NCI-H1105 (cell line): ENCODE measurements at regions not wholly inside any gene's neighbourhood (a gene's known extent, or its start where the extent isn't known, plus 50 kb on each side); places are given as distances from the start of the nearest gene placed in this dataset.
A peak's percentile ranks its signal among the peaks of the same experiment; 100 is the strongest.
"Not testable (repeated sequence)": the region's sequence is repeated elsewhere in the genome, so short reads cannot be mapped to it uniquely, and the experiment has no call there.

Experiments used
- DNase-seq: peaks from one replicate; lab custom pipeline; 2025; lab: John Stamatoyannopoulos, UW

DNA sequence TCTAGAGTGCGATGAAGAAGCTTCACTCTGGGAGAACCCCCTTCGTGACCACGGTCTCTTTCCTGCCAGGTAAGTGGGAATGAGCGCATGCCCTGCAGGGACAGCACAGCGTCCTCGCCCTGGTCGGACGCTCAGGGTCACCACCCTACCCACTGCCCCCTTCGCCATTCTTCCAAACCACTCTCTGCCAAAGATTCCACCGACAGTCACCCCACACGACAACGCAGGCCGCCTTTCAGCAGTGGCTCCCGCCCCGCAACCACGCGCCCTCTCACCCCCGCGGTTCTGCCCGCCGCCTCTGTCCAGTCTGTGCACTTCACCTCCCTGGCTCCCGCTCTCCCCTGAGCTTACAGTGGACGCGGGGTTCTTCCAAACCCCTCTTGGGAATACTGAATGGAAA, 82.3 kb upstream of the FCGR1A start:
- not testable (repeated sequence) for DNase-seq

DNA sequence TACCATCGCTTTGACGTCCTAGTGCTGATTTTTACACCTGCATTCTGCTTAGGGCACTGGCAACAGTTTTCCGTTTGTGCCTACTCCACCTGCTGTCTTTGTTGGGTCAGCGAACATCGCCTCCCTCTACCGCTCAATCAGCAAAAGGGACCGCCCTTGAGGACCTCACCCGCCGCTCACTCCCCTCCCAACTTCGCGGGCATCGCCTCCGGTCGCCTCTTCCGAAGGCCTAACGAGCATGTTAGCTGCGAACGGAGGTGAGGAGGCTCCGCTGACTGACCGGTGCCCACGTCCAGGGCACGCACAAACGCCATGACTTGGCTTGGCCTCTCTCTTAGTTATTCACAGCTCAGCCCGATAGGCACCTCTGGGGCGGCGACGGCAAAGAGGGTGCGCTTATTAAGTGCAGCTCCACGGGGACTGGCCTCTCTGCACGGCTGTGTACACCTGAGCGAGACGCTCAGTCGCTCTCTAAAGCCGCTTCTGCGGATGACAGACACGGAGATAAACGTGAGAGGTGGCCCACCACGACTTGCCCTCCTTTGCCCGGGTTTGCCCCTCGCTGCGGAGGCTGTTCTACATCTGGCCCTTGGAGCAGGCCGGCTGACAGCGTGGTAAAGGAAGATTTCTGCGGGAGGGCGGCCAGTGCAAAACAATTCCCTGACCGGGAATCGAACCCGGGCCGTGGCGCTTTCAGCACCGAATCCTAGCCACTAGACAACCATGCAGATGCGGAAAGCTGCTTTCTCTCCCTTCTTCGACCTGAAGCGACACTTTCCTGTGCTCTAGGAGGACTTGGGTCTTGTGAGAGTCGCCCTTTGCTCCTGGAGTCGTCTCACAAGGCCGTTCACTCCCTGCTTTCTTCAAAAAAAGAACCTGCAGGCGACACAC, 81.6 kb upstream of the FCGR1A start:
- not testable (repeated sequence) for DNase-seq

DNA sequence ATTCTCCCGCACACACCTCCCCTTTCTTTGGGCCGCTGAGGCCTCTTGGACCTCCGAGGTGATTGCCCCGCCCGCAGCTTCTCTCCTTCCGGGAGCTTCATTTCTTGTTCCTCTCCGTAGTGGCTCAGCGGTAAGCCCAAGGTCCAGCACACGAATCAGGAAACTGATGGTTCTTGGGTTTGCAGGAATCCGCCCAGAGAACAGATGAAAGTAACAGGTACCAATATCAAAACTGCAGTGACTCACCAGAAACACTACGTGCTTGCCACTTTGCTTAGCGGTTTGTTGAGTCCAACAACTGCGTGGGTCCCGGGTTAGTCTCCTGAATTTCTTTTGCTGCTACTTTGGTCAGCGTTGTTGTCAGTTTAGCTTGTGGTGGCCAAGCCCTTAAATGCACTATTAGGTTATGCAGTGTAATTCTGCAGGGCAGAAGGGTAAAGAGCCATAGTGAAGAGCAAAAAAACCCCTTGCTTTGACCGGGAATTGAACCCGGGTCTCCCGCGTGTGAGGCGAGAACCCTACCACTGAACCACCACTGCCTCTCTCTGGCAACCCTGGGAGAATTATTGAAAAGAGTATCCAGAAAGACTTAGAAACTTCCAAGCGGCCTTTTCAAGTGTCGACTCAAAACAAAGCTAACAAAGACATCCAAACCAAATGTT, 74.2 kb upstream of the FCGR1A start:
- DNase-seq: peak; percentile 37

DNA sequence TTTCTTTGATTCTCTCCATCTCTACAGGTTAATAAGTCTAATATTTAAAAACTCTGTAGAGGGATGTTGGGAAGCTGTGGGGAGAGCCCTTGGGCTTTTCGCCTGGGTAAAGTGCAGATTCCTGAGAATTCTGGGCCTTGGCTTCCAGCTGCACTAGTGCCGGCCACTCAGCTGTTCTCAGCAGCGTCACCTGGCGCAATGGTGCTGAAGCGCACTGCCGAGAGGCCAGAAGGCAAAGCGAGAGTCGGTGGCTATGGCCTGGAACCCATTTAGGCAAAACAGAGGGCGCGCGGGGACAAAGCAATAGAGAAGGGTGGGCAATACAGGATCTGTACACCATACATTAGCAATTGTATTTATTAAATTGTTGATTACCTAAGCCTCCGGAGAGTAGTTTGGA, 70.8 kb upstream of the FCGR1A start:
- DNase-seq: not testable (repeated sequence)

DNA sequence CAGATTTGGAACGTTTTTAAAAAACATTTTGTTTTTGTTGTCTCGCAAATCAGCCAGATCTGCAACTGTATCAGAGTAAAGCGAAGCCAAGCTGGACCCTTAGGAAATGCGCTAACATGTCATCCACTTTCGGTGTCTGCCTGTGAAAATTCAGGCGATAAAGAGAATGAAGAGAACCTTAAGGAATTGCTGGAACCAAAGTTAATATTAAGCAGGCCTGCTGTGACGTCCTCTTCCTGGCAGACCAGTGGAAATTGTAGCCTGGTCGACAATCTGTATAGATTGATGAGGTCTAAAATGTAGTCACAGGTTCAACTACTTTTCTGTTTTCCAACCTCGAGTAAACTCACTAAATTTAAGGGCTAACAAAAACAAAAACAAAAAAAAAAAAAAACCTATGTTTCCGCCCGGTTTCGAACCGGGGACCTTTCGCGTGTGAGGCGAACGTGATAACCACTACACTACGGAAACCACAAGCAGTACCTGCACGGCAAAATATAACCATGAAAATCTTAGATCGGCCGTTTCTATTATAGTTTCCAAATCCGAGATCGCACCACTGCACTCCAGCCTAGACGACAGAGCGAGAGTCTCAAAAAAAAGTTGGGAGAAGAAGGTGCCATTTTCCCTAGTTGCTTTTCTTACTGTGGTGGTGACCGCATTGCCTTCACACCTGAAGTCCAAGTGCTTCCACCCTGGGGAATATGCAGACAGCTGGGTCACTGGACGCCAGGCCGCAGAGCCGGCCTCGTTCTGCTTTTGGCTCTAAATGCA, 70.2 kb upstream of the FCGR1A start:
- DNase-seq: peak; percentile 23

DNA sequence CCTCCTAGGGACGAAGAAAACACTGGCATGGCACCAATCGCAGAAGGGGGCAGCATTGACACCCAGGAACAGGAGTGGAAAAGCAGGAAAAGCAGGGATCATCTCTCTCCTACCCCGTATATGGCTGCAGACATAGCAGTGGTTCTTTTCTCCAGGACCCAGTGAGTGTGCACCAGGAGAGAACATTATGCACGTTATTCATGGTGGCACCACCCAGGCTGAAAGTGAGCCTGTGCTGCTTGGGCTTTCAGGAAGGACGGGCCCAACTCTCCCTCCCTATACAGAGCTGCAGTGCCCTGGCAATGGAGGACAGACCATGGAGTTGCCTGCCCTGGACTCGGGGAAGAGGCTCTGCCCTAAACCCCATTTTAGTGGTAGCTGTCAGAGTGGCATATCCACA, 69.0 kb upstream of the FCGR1A start:
- not testable (repeated sequence) for DNase-seq

DNA sequence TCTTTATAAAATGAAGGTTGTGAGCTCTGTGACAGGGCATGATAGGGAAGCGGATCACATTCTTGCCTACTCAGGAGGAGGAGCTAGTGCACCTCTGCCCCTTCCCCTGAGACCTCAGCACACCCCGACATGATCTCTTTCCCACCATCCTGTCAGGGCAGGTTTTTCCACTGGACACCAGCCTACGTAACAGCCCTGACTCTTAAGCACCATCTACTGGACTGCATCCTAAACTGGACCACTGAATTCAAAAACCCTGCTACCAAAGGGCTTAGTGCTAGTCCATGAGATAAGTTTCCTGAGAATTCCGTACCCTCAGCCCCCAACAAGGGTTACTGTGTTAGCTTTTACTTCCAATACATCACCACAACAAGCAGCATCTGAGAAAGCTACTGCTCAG, 68.5 kb upstream of the FCGR1A start:
- not testable (repeated sequence) for DNase-seq

DNA sequence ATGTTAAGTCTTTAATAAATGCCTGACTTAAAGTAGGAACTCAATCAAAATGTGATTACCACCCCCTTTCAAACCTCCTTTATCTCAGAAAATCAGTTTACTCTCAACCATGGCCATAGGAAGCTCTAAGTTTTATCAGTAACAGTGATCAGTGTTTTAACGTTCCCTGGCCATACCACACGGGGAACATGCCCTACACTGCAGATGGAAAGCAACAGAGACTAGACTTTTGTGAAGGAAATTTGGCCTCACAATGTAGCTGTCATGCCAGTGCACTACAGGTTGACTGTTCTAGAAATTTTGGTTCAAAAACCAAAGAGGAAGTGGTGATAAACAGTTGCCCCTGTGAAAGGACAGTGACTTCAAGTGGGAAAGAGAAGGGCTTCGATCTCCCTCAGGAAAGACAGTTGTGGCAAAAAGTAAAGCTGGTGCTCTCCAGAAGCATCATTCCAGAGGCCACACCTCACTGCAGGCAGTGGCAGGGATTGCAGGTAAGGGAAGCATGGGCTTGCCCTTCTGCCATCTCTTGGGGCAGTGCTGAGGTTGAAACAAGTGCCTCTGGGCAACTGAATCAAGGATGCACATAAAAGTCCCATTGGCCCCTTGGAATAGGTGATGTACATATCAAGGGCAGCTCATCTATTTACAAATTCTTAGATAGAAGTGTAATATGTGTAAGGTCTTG, 57.7 kb upstream of the FCGR1A start:
- not testable (repeated sequence) for DNase-seq

DNA sequence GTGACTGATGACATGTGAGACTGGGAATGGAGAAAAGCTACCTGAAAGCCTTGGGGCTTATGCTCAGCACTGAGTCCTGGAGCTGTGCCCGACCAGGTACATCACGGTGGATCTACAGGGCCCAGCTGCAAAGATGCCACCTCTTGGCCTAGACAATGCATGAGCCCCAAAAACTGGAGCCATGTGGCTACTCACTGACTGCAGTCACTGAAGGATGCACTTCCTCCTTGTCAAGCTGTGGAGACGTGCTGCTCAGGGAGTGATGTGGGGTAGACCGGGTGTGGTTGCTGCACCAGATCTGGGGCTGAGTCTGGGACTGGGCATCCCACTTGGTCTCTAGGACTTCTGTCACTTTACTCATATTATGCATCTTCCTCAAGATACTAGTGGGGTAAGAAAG, 55.8 kb upstream of the FCGR1A start:
- DNase-seq: not testable (repeated sequence)

DNA sequence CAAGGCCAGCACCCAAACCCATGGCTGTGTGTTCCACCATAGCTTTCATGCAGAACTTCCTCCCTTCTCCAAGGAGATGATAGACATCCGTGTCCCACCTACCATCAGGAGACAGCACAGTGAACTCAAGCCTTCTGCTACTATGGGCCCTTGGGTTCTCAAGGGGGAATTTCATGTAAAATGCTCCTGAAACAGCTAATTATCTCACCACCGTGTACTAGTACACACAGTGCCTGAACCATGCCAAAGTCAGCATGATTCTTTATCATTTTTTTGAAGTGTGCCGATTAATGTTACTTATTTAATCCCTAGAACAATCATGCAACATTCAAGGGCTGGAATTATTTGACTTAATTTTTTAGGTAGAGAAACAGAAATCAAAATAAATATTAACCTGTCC, 53.9 kb upstream of the FCGR1A start:
- not testable (repeated sequence) for DNase-seq
